Omental fat pad (tissue), 3 donors: ENCODE measurements at regions not wholly inside any gene's neighbourhood (a gene's known extent, or its start where the extent isn't known, plus 50 kb on each side); places are given as distances from the start of the nearest gene placed in this dataset.

Experiments used
- ATAC-seq: fragments of 150-250 bp; one replicate; pipeline ENCODE4 v1.9.1; 2016; ENCODE audit warnings: mild to moderate bottlenecking, moderate library complexity; ENCODE audit not compliant: low FRiP score
- DNase-seq: peaks from one replicate; pipeline ENCODE4 v3.0.0-alpha.2; 2019; ENCODE audit warnings: low spot score
- TF ChIP-seq, protein P1 (sequence below), 3 donors: fragments of 450-650 bp; IDR thresholded peaks; one replicate each; pipeline ENCODE4 v1.5.1; 2016 to 2017; ENCODE audit warnings: antibody characterized with exemption in 3 of 3, mild to moderate bottlenecking in 3 of 3, moderate library complexity in 2 of 3

GRCh38 chr1:38128511-38128910 is 81.9 kb upstream of the POU3F1 start:
- DNase-seq (no peak), ATAC-seq (no peak)
- TF ChIP-seq, protein P1, sequence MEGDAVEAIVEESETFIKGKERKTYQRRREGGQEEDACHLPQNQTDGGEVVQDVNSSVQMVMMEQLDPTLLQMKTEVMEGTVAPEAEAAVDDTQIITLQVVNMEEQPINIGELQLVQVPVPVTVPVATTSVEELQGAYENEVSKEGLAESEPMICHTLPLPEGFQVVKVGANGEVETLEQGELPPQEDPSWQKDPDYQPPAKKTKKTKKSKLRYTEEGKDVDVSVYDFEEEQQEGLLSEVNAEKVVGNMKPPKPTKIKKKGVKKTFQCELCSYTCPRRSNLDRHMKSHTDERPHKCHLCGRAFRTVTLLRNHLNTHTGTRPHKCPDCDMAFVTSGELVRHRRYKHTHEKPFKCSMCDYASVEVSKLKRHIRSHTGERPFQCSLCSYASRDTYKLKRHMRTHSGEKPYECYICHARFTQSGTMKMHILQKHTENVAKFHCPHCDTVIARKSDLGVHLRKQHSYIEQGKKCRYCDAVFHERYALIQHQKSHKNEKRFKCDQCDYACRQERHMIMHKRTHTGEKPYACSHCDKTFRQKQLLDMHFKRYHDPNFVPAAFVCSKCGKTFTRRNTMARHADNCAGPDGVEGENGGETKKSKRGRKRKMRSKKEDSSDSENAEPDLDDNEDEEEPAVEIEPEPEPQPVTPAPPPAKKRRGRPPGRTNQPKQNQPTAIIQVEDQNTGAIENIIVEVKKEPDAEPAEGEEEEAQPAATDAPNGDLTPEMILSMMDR (IDR thresholded peaks at IDR 0.05): no peak

DNA sequence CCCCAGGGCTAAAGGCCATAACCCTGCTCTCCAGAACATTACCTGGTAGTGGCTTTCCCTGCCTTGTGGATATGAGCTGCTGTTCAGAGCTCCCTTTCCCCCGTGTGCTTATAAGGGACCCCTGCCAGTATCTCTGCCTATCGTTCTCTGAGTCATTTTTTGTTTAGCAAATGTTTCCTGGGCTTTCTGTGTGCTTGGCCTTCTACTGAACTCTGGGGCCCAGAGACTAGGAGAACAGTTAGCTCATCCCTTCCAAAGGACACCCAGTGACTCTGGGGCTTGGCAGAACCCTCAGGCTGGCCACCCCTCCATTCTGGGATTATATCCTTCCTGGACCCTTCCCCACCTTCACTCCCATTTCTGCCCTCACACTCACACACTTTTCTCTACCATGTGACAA is 80.8 kb upstream of the POU3F1 start:
- TF ChIP-seq, protein P1 (IDR thresholded peaks at IDR 0.05): no peak
- DNase-seq (no peak), ATAC-seq (no peak)

DNA sequence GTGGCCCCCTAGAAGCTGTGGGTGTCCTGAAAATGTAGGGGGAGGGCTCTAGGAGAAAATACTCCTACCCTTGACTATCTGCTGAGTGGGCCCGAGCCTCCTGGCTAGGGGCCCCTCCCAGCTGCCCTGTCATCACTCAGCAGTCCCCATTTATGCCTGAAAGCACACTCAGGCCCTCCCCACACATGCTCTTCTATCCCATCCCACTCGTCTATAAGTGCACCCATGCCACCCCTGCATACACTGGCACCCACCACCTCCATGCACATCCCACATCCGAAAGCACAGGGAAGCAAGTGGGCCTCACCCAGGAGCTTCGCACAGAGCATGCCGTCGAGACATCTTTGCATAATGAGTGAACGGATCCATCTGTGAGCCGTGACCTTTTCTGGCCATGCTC is 80.4 kb upstream of the POU3F1 start:
- TF ChIP-seq, protein P1 (IDR thresholded peaks at IDR 0.05): no peak
- ATAC-seq: no peak
- DNase-seq: no peak

- DNase-seq (no peak), ATAC-seq (no peak)
- TF ChIP-seq, protein P1 (IDR thresholded peaks at IDR 0.05): no peak
Measured at GRCh38 chr1:38125837-38126520, 79.4 kb upstream of the POU3F1 start.

GRCh38 chr1:38125016-38125415 is 78.4 kb upstream of the POU3F1 start:
- DNase-seq (no peak), ATAC-seq (no peak)
- TF ChIP-seq, protein P1 (IDR thresholded peaks at IDR 0.05): no peak

GRCh38 chr1:38123356-38124135 is 77.0 kb upstream of the POU3F1 start:
- ATAC-seq (no peak), DNase-seq (no peak)

More at GRCh38 chr1:38123356-38124135, 77.0 kb upstream of the POU3F1 start:
- TF ChIP-seq, protein P1 (IDR thresholded peaks at IDR 0.05): no peak
